ENCODE measurements at regions not wholly inside any gene's neighbourhood (a gene's known extent, or its start where the extent isn't known, plus 50 kb on each side); places are given as distances from the start of the nearest gene placed in this dataset.

DNA sequence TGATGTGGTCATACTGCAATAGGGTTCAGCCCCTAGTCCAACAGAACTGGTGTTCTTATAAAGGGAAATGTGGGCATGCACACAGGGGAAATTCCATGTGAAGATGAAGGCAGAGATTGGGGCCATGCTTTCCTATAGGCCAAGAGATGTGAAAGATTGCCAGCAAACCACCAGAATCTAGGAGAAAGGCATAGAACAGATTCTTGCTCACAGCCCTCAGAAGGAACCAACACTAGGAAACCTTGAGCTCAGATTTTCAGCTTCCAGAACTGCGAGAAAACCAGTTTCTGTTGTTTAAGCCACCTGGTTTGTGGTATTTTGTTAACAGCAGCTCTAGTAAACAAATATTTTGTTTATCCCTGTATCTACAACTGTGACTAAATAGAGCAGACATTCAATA is 197.6 kb upstream of the CITED2 start:
- no peak overlapping the region for H3K27ac Mint-ChIP-seq
- no peaks in the 10 kb centered on the region for H3K27me3 Mint-ChIP-seq
- no peaks in the 10 kb centered on the region for H3K36me3 Mint-ChIP-seq (ENCODE audit: low read depth)
- no peaks in the 10 kb centered on the region for H3K9me3 Mint-ChIP-seq
- intact Hi-C loops (cut with micrococcal nuclease) = no loop called here
- ChIA-PET POLR2A (no interaction called here), CTCF (no interaction called here)
- TF ChIP-seq, protein P1, sequence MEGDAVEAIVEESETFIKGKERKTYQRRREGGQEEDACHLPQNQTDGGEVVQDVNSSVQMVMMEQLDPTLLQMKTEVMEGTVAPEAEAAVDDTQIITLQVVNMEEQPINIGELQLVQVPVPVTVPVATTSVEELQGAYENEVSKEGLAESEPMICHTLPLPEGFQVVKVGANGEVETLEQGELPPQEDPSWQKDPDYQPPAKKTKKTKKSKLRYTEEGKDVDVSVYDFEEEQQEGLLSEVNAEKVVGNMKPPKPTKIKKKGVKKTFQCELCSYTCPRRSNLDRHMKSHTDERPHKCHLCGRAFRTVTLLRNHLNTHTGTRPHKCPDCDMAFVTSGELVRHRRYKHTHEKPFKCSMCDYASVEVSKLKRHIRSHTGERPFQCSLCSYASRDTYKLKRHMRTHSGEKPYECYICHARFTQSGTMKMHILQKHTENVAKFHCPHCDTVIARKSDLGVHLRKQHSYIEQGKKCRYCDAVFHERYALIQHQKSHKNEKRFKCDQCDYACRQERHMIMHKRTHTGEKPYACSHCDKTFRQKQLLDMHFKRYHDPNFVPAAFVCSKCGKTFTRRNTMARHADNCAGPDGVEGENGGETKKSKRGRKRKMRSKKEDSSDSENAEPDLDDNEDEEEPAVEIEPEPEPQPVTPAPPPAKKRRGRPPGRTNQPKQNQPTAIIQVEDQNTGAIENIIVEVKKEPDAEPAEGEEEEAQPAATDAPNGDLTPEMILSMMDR (IDR thresholded peaks at IDR 0.05) = no peak
- H3K4me3 Mint-ChIP-seq = no peak overlapping the region
- no peaks in the 10 kb centered on the region for H3K4me1 Mint-ChIP-seq
- DNase-seq = no peak
- no peak for ATAC-seq (ENCODE audit: low read depth)

DNA sequence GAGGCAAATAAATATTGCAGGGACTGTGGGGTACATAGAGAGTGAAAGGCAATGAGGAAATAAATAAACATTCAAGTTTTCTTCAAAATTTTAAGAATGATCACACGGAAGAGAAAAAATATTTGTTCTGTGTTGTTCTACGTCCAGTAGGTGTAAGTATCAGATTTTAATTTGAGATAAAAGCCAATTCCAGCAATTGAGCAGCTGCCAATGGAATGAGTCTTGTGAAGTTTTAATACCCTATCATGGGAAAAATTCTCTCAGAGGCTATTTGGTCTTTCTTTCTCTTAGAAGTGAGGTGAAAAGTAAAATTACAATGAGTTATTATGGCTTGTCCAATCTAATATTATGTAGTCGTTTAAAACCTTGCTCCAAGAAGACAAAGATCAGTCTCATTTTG is 195.7 kb upstream of the CITED2 start:
- TF ChIP-seq, protein P1 (IDR thresholded peaks at IDR 0.05) = no peak
- Mint-ChIP-seq H3K4me3 (no peak overlapping the region), H3K9me3 (no peaks in the 10 kb centered on the region), H3K4me1 (no peaks in the 10 kb centered on the region), H3K27ac (no peak overlapping the region), H3K27me3 (no peaks in the 10 kb centered on the region), H3K36me3 (ENCODE audit: low read depth) (no peaks in the 10 kb centered on the region)
- CTCF ChIA-PET = no interaction called here
- intact Hi-C loops (cut with micrococcal nuclease) = no loop called here
- POLR2A ChIA-PET = no interaction called here
- no peak for DNase-seq
- ATAC-seq (ENCODE audit: low read depth) = no peak

DNA sequence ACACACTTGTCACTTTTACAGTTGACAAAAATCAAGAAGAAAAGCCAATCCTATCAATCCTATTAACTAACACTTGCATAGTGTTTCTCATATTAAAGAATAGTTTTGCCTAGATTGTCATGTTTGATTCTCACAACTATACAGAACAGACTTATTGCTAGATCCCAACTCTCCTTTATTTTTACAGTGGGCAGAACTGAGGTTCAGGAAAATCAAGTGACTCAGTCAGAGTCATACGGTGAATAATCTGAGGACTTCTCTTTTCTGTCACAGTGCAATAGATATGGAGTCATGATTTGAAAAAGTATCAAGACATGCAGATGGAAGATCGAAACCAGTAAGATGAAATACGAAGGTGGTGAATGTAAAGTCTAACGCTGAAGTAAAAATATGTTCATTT is 195.1 kb upstream of the CITED2 start:
- Mint-ChIP-seq H3K9me3 (no peaks in the 10 kb centered on the region), H3K36me3 (ENCODE audit: low read depth) (no peaks in the 10 kb centered on the region), H3K27me3 (no peaks in the 10 kb centered on the region), H3K4me1 (no peaks in the 10 kb centered on the region), H3K27ac (no peak overlapping the region), H3K4me3 (no peak overlapping the region)
- TF ChIP-seq, protein P1 (IDR thresholded peaks at IDR 0.05) = no peak
- DNase-seq (no peak), ATAC-seq (ENCODE audit: low read depth) (no peak)
- CTCF ChIA-PET = no interaction called here
- intact Hi-C loops (cut with micrococcal nuclease) = no loop called here
- POLR2A ChIA-PET = no interaction called here

DNA sequence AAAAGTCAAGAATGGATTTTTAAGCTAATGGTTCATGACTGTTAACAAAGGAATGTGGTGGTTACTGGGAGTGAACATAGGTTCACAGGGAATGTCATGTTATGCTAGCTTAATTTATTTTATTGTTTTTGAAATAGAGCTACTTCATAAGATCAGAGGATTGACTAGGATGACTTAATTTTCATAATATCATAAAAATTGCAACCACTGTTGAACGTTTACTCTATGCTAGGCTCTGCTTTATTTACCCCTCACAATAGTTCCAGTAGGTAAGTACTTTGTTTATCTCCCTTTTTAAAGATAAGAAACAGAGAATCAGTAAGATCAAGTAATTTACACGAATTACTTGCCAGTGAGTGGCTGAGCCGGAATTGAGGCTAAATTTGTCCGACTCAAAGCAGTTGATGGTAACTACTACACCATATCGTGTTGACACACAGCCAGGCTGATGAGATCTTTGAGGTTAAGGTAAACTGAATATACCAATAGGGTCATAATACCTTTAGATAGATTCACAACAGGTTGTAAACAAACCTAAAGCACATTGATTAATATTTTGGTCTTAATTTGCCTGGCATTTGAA is 194.6 kb upstream of the CITED2 start:
- Mint-ChIP-seq H3K9me3 (no peaks in the 10 kb centered on the region), H3K27ac (no peak overlapping the region), H3K36me3 (ENCODE audit: low read depth) (no peaks in the 10 kb centered on the region), H3K4me1 (no peaks in the 10 kb centered on the region), H3K27me3 (no peaks in the 10 kb centered on the region), H3K4me3 (no peak overlapping the region)
- intact Hi-C loops (cut with micrococcal nuclease) = no loop called here
- POLR2A ChIA-PET = no interaction called here
- CTCF ChIA-PET = interaction anchor here (0.5 kb wide), 1 partner anchor 18 kb away, joined by 3 read pairs; no protein-coding TSS in a partner anchor
- TF ChIP-seq, protein P1 (IDR thresholded peaks at IDR 0.05) = no peak
- ATAC-seq (ENCODE audit: low read depth) = no peak
- no peak for DNase-seq

DNA sequence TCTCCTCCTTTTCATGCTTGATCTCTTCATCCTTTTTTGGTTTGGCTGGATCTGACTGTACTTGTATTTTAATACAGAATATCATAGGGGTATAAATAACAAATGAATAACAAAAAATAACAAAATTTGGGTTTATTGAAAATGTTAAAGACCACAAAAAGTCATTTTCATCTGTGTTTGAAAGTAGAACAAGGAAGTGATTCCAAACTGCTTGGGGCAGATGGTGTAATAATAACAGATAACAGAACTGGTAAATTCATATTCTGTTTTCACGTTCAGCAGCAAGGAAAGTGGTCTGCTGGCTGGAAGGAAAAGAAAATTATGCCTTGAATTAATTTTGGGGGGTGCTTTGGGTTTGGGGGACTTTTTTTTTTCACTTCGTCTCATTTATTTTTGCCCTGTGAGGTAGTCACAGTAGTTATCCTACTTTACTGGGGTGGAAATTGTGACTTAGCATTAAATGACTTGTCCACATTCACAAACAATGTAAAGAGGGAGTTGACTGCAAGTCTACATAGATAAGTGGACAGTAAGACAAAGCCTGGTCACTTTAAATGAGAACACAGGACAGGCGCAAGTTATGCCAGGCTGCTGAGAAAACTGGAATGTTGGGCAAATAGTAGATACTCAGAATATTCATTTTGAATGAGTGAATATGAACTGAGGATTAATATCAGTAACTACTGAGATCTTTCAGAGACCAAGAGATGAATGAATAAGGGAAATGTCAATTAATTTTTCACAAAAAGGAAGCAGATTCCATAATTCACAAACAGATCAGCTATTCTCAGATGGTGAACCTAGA is 193.9 kb upstream of the CITED2 start:
- TF ChIP-seq, protein P1 (IDR thresholded peaks at IDR 0.05) = no peak
- ATAC-seq (ENCODE audit: low read depth) (no peak), DNase-seq (no peak)
- Mint-ChIP-seq H3K27ac (no peak overlapping the region), H3K36me3 (ENCODE audit: low read depth) (no peaks in the 10 kb centered on the region), H3K9me3 (no peaks in the 10 kb centered on the region), H3K4me3 (no peak overlapping the region), H3K27me3 (no peaks in the 10 kb centered on the region), H3K4me1 (no peaks in the 10 kb centered on the region)
- ChIA-PET CTCF (interaction anchor here (0.5 kb wide), 1 partner anchor 19 kb away, joined by 3 read pairs; no protein-coding TSS in a partner anchor), POLR2A (no interaction called here)
- intact Hi-C loops (cut with micrococcal nuclease) = no loop called here
